H9 (cell line): ENCODE measurements at regions not wholly inside any gene's neighbourhood (a gene's known extent, or its start where the extent isn't known, plus 50 kb on each side); places are given as distances from the start of the nearest gene placed in this dataset.

Experiments used
- DNase-seq: peaks from one replicate; pipeline ENCODE4 v3.0.0-alpha.2; 2017
- H2AFZ ChIP-seq: one replicate; pipeline ENCODE4 v1.6.1; 2013; ENCODE audit warnings: mild to moderate bottlenecking, low read length, control low read depth, moderate library complexity
- H2AK5ac ChIP-seq: 2 replicates; pipeline ENCODE4 v1.6.1; 2013; ENCODE audit warnings: low read length, control low read depth, mixed read lengths; ENCODE audit not compliant: insufficient read length
- H2BK120ac ChIP-seq: one replicate; pipeline ENCODE4 v1.6.1; 2013; ENCODE audit warnings: low read depth, mild to moderate bottlenecking, low read length, control low read depth, inconsistent platforms; ENCODE audit not compliant: poor library complexity, severe bottlenecking
- H2BK12ac ChIP-seq: 2 replicates; pipeline ENCODE4 v1.6.1; 2013; ENCODE audit warnings: low read length, control low read depth, mixed read lengths, low read depth; ENCODE audit not compliant: insufficient read length
- H2BK15ac ChIP-seq: 2 replicates; pipeline ENCODE4 v1.6.1; 2013; ENCODE audit warnings: low read depth, low read length, control low read depth
- H2BK20ac ChIP-seq: one replicate; pipeline ENCODE4 v1.6.1; 2013; ENCODE audit warnings: low read depth, mild to moderate bottlenecking, low read length, control low read depth, inconsistent platforms; ENCODE audit not compliant: poor library complexity, severe bottlenecking
- H2BK5ac ChIP-seq: 2 replicates; pipeline ENCODE4 v1.6.1; 2013; ENCODE audit warnings: low read length, control low read depth, mixed read lengths; ENCODE audit not compliant: insufficient read length
- H3K14ac ChIP-seq: 2 replicates; pipeline ENCODE4 v1.6.1; 2013; ENCODE audit warnings: low read length, control low read depth; ENCODE audit not compliant: insufficient read depth
- H3K18ac ChIP-seq: 2 replicates; pipeline ENCODE4 v1.6.1; 2013; ENCODE audit warnings: low read depth, mild to moderate bottlenecking, mixed read lengths, low read length, control low read depth; ENCODE audit not compliant: insufficient read length
- H3K23ac ChIP-seq: 2 replicates; pipeline ENCODE4 v1.6.1; 2013; ENCODE audit warnings: low read length, control low read depth, mixed read lengths, low read depth; ENCODE audit not compliant: insufficient read length
- H3K23me2 ChIP-seq: 2 replicates; pipeline ENCODE4 v1.6.1; 2013; ENCODE audit warnings: low read depth, mild to moderate bottlenecking, mixed read lengths, low read length, control low read depth; ENCODE audit not compliant: insufficient read length, poor library complexity, severe bottlenecking
- H3K27ac ChIP-seq: 2 replicates; pipeline ENCODE4 v1.5.1; 2013; ENCODE audit warnings: low read length, control low read depth, mixed read lengths, low read depth; ENCODE audit not compliant: insufficient read length
- H3K27me3 ChIP-seq: 2 replicates; pipeline ENCODE4 v1.6.1; 2013; ENCODE audit warnings: low read length, control low read depth, inconsistent platforms; ENCODE audit not compliant: insufficient read depth
- H3K4ac ChIP-seq: 2 replicates; pipeline ENCODE4 v1.6.1; 2013; ENCODE audit warnings: low read depth, mild to moderate bottlenecking, control low read depth, inconsistent platforms, low read length, moderate library complexity
- H3K4me1 ChIP-seq: 2 replicates; pipeline ENCODE4 v1.6.1; 2013; ENCODE audit warnings: low read length, control low read depth, inconsistent platforms; ENCODE audit not compliant: insufficient read depth
- H3K4me2 ChIP-seq: 2 replicates; pipeline ENCODE4 v1.6.1; 2013; ENCODE audit warnings: low read length, control low read depth, mixed read lengths; ENCODE audit not compliant: insufficient read length, insufficient read depth
- H3K56ac ChIP-seq: 2 replicates; pipeline ENCODE4 v1.6.1; 2013; ENCODE audit warnings: low read depth, mild to moderate bottlenecking, mixed read lengths, low read length, control low read depth; ENCODE audit not compliant: insufficient read length
- H3K79me1 ChIP-seq: 2 replicates; pipeline ENCODE4 v1.6.1; 2013; ENCODE audit warnings: low read depth, mild to moderate bottlenecking, moderate library complexity, low read length, control low read depth, inconsistent platforms; ENCODE audit not compliant: insufficient read depth, poor library complexity, severe bottlenecking
- H3K79me2 ChIP-seq: 2 replicates; pipeline ENCODE4 v1.6.1; 2013; ENCODE audit warnings: low read length, control low read depth, inconsistent platforms; ENCODE audit not compliant: insufficient read depth
- H3K9ac ChIP-seq: 2 replicates; pipeline ENCODE4 v1.6.1; 2013; ENCODE audit warnings: low read length, control low read depth, mixed read lengths; ENCODE audit not compliant: insufficient read length; ENCODE audit errors: extremely low read depth
- H3K9me3 ChIP-seq: one replicate; pipeline ENCODE4 v1.6.1; 2013; ENCODE audit warnings: low read depth, low read length, inconsistent platforms; ENCODE audit not compliant: control insufficient read depth
- H3T11ph ChIP-seq: one replicate; pipeline ENCODE4 v1.6.1; 2013; ENCODE audit warnings: mild to moderate bottlenecking, low read length, control low read depth, inconsistent platforms
- H4K20me1 ChIP-seq: one replicate; pipeline ENCODE4 v1.6.1; 2013; ENCODE audit not compliant: control insufficient read depth, insufficient read length, insufficient read depth
- H4K5ac ChIP-seq: 2 replicates; pipeline ENCODE4 v1.6.1; 2013; ENCODE audit warnings: low read depth, mild to moderate bottlenecking, mixed read lengths, low read length, control low read depth; ENCODE audit not compliant: insufficient read length
- H4K8ac ChIP-seq: replicated peaks from 2 replicates; pipeline ENCODE4 v1.6.1; 2013; ENCODE audit warnings: low read length, control low read depth, mixed read lengths, low read depth; ENCODE audit not compliant: insufficient read length
- H4K91ac ChIP-seq: 2 replicates; pipeline ENCODE4 v1.6.1; 2013; ENCODE audit warnings: low read depth, mild to moderate bottlenecking, moderate library complexity, mixed read lengths, low read length, control low read depth; ENCODE audit not compliant: insufficient read length
- H3K27ac Mint-ChIP-seq, 3 experiments: 2 replicates in 2 of 3; 3 replicates in 1 of 3; pipeline ENCODE4 v1.8.0; 2020 to 2021; ENCODE audit warnings: mixed read lengths in 3 of 3, mild to moderate bottlenecking in 1 of 3, moderate library complexity in 1 of 3
- H3K27me3 Mint-ChIP-seq: 2 replicates; pipeline ENCODE4 v1.8.0; 2021; ENCODE audit warnings: low read depth, mild to moderate bottlenecking, moderate library complexity, mixed read lengths
- H3K36me3 Mint-ChIP-seq, 3 experiments: 2 replicates in 2 of 3; 3 replicates in 1 of 3; pipeline ENCODE4 v1.8.0; 2020 to 2021; ENCODE audit warnings: low read depth in 3 of 3, mixed read lengths in 3 of 3; ENCODE audit not compliant: insufficient read depth in 1 of 3
- H3K4me1 Mint-ChIP-seq, 2 experiments: 2 replicates each; pipeline ENCODE4 v1.8.0; 2020; ENCODE audit warnings: mixed read lengths in 2 of 2
- H3K4me3 Mint-ChIP-seq, 2 experiments: 2 replicates in 1 of 2; 3 replicates in 1 of 2; pipeline ENCODE4 v1.8.0; 2020 to 2021; ENCODE audit warnings: mild to moderate bottlenecking in 2 of 2, mixed read lengths in 2 of 2, moderate library complexity in 1 of 2
- H3K9me3 Mint-ChIP-seq, 2 experiments: 2 replicates in 1 of 2; 3 replicates in 1 of 2; pipeline ENCODE4 v1.8.0; 2020; ENCODE audit warnings: mild to moderate bottlenecking in 2 of 2, mixed read lengths in 2 of 2, moderate library complexity in 1 of 2
- CTCF ChIP-seq: fragments of 200-600 bp; sonication (generic); conservative IDR thresholded peaks from 3 replicates; pipeline ENCODE4 v1.8.0; 2021; ENCODE audit warnings: antibody characterized with exemption, mild to moderate bottlenecking
- whole genome bisulfite sequencing: extraction: QIAGEN DNeasy Blood & Tissue Kit; methylation state at CpG from one replicate; pipeline ENCODE4 v1.1.7; 2013; ENCODE audit warnings: missing lambda C conversion rate, low lambda C conversion rate, mixed read lengths; ENCODE audit not compliant: insufficient read length; ENCODE audit errors: extremely low coverage; 5-methylcytosine and 5-hydroxymethylcytosine counted together

- H3K27ac ChIP-seq, result no peak overlapping the region
Observed at GRCh38 chr18:34631093-34631966, 78.8 kb upstream of the DTNA start.

More at GRCh38 chr18:34631093-34631966, 78.8 kb upstream of the DTNA start:
- H3K23ac ChIP-seq, result no peak overlapping the region
- no peaks in the 10 kb centered on the region for H3K9me3 Mint-ChIP-seq
- peaks cover 2 to 8% of the 10 kb centered on the region in 2 experiments; a peak in 3 of 4 replicates for H3K4me1 Mint-ChIP-seq
- H4K20me1 ChIP-seq, result no peaks in the 10 kb centered on the region
- H3K4me1 ChIP-seq, result no peaks in the 10 kb centered on the region; the same call in 1 of the 2 replicates
- no peak overlapping the region for H3T11ph ChIP-seq
- no peak overlapping the region for H2BK15ac ChIP-seq
- H4K91ac ChIP-seq, result no peak overlapping the region
- H2BK20ac ChIP-seq, result no peak overlapping the region
- H3K4ac ChIP-seq, result no peak overlapping the region
- H3K79me2 ChIP-seq, result no peaks in the 10 kb centered on the region
- H4K8ac ChIP-seq, result no peak overlapping the region
- H4K5ac ChIP-seq, result no peak overlapping the region
- no peak overlapping the region for H2BK5ac ChIP-seq
- H3K18ac ChIP-seq, result no peak overlapping the region
- no peak overlapping the region for H2BK120ac ChIP-seq
- H2AK5ac ChIP-seq, result no peak overlapping the region
- H3K23me2 ChIP-seq, result no peaks in the 10 kb centered on the region
- no peaks in the 10 kb centered on the region for H3K79me1 ChIP-seq
- H2AFZ ChIP-seq, result no peak overlapping the region
- no peaks in the 10 kb centered on the region; the same call in 1 of the 2 replicates for H3K27me3 Mint-ChIP-seq
- no peak overlapping the region for H3K27ac Mint-ChIP-seq
- no peak overlapping the region for H3K9ac ChIP-seq
- no peak overlapping the region for H3K4me2 ChIP-seq
- no peaks in the 10 kb centered on the region for H3K27me3 ChIP-seq
- H3K36me3 Mint-ChIP-seq, result no peaks in the 10 kb centered on the region
- WGBS, result no CpG with 5 or more reads among the region's 4 CpGs
- no peak overlapping the region for H3K14ac ChIP-seq
- H3K56ac ChIP-seq, result no peak overlapping the region
- no peak for DNase-seq
- H2BK12ac ChIP-seq, result no peak overlapping the region
- no peaks in the 10 kb centered on the region for H3K9me3 ChIP-seq
- TF ChIP-seq CTCF, result no peak
- H3K4me3 Mint-ChIP-seq, result no peak overlapping the region
